NB4 (cell line): ENCODE measurements at regions not wholly inside any gene's neighbourhood (a gene's known extent, or its start where the extent isn't known, plus 50 kb on each side); places are given as distances from the start of the nearest gene placed in this dataset.
A peak's percentile ranks its signal among the peaks of the same experiment; 100 is the strongest.
"Not testable (repeated sequence)": the region's sequence is repeated elsewhere in the genome, so short reads cannot be mapped to it uniquely, and the experiment has no call there.

Experiments used
- DNase-seq: peaks from one replicate; pipeline ENCODE4 v3.0.0; 2010; ENCODE audit warnings: low read depth
- H3K4me3 ChIP-seq: one replicate; pipeline ENCODE4 v1.5.1; 2011; ENCODE audit warnings: mild to moderate bottlenecking, low read depth, low read length, moderate library complexity
- CTCF ChIP-seq: IDR thresholded peaks from one replicate; pipeline ENCODE4 v1.5.1; 2012; ENCODE audit warnings: low read depth, low read length
- MAX ChIP-seq: IDR thresholded peaks from 2 replicates; pipeline ENCODE4 v1.6.1; 2011; ENCODE audit warnings: low read depth, low read length
- MYC ChIP-seq: IDR thresholded peaks from 2 replicates; pipeline ENCODE4 v1.6.1; 2011; ENCODE audit warnings: low read depth, low read length
- POLR2A ChIP-seq: IDR thresholded peaks from 2 replicates; pipeline ENCODE4 v1.6.1; 2011; ENCODE audit warnings: mild to moderate bottlenecking; ENCODE audit not compliant: insufficient read length; ENCODE audit errors: extremely low read depth

GRCh38 chr18:75977081-75977480 lies 518.0 kb downstream of the ZNF516 start:
- H3K4me3 ChIP-seq, result no peak overlapping the region
- DNase-seq, result peak; percentile 10
- TF ChIP-seq MYC, result no peak
- no peak for TF ChIP-seq MAX
- no peak for TF ChIP-seq POLR2A
- no peak for TF ChIP-seq CTCF

GRCh38 chr18:75970212-75970611 lies 524.8 kb downstream of the ZNF516 start:
- DNase-seq, result no peak
- H3K4me3 ChIP-seq, result no peak overlapping the region
- no peak for TF ChIP-seq CTCF
- TF ChIP-seq MAX, result no peak
- no peak for TF ChIP-seq POLR2A
- no peak for TF ChIP-seq MYC

GRCh38 chr18:75966431-75966830 lies 528.6 kb downstream of the ZNF516 start:
- TF ChIP-seq MYC, result no peak
- TF ChIP-seq POLR2A, result no peak
- no peak for TF ChIP-seq MAX
- TF ChIP-seq CTCF, result no peak
- no peak overlapping the region for H3K4me3 ChIP-seq
- DNase-seq, result no peak

- no peak for DNase-seq
- H3K4me3 ChIP-seq, result no peak overlapping the region
- TF ChIP-seq MAX (no peak), POLR2A (no peak), CTCF (no peak), MYC (no peak)
Measured at GRCh38 chr18:75962036-75962572, 532.9 kb downstream of the ZNF516 start.

- not testable (repeated sequence) for DNase-seq
Measured at GRCh38 chr18:75960356-75960755, 532.9 kb upstream of the SMIM21 start.

GRCh38 chr18:75959150-75959549 lies 531.6 kb upstream of the SMIM21 start:
- no peak for DNase-seq
- no peak overlapping the region for H3K4me3 ChIP-seq
- TF ChIP-seq MYC (no peak), CTCF (no peak), MAX (no peak), POLR2A (no peak)

More at GRCh38 chr18:75960356-75960755, 532.9 kb upstream of the SMIM21 start:
- not testable (repeated sequence) for H3K4me3 ChIP-seq
